Endothelial cell of umbilical vein (primary cell): ENCODE measurements at regions not wholly inside any gene's neighbourhood (a gene's known extent, or its start where the extent isn't known, plus 50 kb on each side); places are given as distances from the start of the nearest gene placed in this dataset.

Experiments
- EZH2 ChIP-seq: IDR thresholded peaks from 2 replicates; pipeline ENCODE4 v1.6.1; 2012; ENCODE audit warnings: borderline replicate concordance, low read depth, mild to moderate bottlenecking, moderate library complexity, low read length, inconsistent platforms; ENCODE audit not compliant: severe bottlenecking
- FOS ChIP-seq: IDR thresholded peaks from 2 replicates; pipeline ENCODE4 v1.6.1; 2011; ENCODE audit warnings: mild to moderate bottlenecking, low read length, moderate library complexity, borderline replicate concordance; ENCODE audit not compliant: insufficient read depth
- GATA2 ChIP-seq: IDR thresholded peaks from 2 replicates; pipeline ENCODE4 v1.7.0; 2011; ENCODE audit warnings: low read depth, mild to moderate bottlenecking, moderate library complexity, mixed read lengths, low read length; ENCODE audit not compliant: insufficient read length, insufficient read depth
- JUN ChIP-seq: IDR thresholded peaks from 2 replicates; pipeline ENCODE4 v1.6.1; 2011; ENCODE audit warnings: borderline replicate concordance, low read depth; ENCODE audit not compliant: insufficient read length, insufficient read depth
- POLR2A ChIP-seq: IDR thresholded peaks from 2 replicates; pipeline ENCODE4 v1.6.1; 2012; ENCODE audit warnings: low read depth, mild to moderate bottlenecking, control low read depth, low read length
- POLR2AphosphoS5 ChIP-seq: IDR thresholded peaks from 2 replicates; pipeline ENCODE4 v1.6.1; 2012; ENCODE audit warnings: low read depth, mild to moderate bottlenecking, control low read depth, low read length, moderate library complexity; ENCODE audit not compliant: insufficient read depth
- TF ChIP-seq, protein P1 (sequence below), 2 donors: IDR thresholded peaks; 1 replicate in 1 of 2; 2 replicates in 1 of 2; pipeline ENCODE4 v1.5.1; 2011; ENCODE audit warnings: low read length in 2 of 2, mild to moderate bottlenecking in 2 of 2, moderate library complexity in 2 of 2, control low read depth in 1 of 2, inconsistent platforms in 1 of 2, low read depth in 1 of 2; ENCODE audit not compliant: insufficient read depth in 1 of 2; ENCODE audit errors: extremely low read depth in 1 of 2
- TF ChIP-seq, protein P2 (sequence below): IDR thresholded peaks from 2 replicates; pipeline ENCODE4 v1.6.1; 2011; ENCODE audit not compliant: insufficient read depth, insufficient read length

DNA sequence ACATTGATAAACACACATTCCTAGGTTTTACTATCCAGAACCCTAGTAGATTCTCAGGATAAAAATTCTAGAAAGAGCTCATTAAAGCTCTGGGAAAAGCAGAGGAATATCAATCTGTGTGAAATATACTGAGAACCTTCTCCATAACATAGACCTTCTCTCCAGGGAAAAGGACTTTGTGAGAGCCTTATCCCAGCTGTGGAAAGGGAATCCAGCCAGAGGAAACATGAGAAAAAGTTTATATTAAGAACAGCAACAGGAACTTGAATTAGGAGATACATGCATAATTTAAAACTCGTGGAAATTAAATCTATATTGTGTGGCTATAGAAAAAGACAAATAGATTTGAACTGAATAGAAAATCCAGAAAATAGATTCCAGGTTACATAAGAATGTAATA is 1639.9 kb downstream of the EFNB2 start:
- TF ChIP-seq, protein P1, sequence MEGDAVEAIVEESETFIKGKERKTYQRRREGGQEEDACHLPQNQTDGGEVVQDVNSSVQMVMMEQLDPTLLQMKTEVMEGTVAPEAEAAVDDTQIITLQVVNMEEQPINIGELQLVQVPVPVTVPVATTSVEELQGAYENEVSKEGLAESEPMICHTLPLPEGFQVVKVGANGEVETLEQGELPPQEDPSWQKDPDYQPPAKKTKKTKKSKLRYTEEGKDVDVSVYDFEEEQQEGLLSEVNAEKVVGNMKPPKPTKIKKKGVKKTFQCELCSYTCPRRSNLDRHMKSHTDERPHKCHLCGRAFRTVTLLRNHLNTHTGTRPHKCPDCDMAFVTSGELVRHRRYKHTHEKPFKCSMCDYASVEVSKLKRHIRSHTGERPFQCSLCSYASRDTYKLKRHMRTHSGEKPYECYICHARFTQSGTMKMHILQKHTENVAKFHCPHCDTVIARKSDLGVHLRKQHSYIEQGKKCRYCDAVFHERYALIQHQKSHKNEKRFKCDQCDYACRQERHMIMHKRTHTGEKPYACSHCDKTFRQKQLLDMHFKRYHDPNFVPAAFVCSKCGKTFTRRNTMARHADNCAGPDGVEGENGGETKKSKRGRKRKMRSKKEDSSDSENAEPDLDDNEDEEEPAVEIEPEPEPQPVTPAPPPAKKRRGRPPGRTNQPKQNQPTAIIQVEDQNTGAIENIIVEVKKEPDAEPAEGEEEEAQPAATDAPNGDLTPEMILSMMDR (IDR thresholded peaks at IDR 0.05; ENCODE audit: extremely low read depth in 1 of 2, insufficient read depth in 1 of 2, low read depth in 1 of 2, low read length in 2 of 2): no peak
- TF ChIP-seq, protein P2, sequence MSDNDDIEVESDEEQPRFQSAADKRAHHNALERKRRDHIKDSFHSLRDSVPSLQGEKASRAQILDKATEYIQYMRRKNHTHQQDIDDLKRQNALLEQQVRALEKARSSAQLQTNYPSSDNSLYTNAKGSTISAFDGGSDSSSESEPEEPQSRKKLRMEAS: no peak
- TF ChIP-seq EZH2: no peak
- no peak for TF ChIP-seq POLR2A
- TF ChIP-seq POLR2AphosphoS5: no peak
- TF ChIP-seq GATA2: no peak
- no peak for TF ChIP-seq JUN
- TF ChIP-seq FOS: no peak
